ENCODE measurements at regions not wholly inside any gene's neighbourhood (a gene's known extent, or its start where the extent isn't known, plus 50 kb on each side); places are given as distances from the start of the nearest gene placed in this dataset.
A peak's percentile ranks its signal among the peaks of the same experiment; 100 is the strongest.

DNA sequence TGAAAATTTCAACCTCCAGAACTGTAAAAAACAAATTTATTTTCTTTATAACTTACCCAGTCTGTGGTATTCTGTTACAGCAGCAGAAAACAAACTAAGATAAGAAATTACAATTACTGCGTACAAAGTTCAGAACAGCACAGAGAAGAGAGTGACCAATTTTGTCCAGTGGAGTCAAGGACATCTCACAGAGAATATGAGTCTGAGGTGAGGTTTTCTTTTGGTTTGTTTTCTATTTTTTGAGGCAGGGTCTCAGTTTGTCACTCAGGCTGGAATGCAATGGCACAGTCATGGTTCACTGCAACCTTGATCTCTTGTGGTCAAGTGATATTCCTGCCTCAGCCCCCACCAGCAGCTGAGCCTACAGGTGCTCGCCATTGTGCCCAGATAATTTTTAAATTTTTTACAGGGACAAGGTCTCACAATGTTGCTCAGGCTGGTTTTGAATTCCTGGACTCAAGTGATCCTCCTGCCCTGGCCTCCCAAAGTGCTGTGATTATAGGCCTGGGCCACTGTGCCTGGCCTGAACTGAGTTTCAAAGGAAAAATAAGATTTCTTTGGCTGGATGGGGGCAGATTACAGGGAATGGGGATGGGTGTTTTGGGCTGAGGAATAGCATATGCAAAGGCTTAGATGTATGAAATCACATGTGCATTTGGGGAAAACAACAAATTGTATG lies 201.1 kb upstream of the USP24 start:
- no peak for DNase-seq (ENCODE audit: low spot score)

DNA sequence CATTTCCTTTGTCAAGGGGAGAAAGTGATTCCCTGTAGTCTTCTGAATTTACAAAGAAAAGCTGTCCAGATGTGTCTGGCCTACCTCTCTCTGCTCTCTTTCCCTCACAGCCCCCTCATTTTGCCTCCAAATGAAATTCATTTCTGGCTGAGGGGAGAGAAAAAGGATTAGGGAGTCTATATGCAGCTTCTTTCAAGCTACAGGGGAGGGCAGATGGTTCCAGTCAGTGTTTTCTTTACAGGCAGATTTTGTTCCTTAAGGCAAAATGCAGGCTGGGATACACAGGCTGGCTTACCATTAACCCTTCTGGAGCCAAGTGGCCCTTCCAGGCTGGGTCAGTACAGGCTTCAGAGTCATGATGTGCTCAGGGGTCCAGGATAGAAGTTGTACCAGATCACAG lies 198.1 kb upstream of the USP24 start:
- no peak for DNase-seq (ENCODE audit: low spot score)

DNA sequence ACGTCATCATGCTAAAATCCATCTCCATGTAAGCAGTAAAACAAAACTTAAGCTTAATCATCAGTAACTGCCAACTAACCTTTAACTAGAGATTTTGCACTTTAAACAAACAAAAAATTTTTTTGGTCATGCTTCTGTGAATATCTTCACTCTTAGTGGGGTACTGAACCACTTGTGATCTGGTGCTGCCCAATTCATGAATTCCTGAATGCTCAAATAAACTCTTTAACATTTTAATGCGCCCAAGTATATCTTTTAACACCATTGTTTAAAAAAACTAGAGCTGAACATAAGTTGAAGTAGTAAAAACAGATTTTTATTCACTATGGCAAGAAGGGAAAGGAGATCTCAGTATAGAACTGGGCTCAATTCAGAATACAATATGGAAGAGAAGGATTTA lies 196.9 kb upstream of the USP24 start:
- no peak for DNase-seq (ENCODE audit: low spot score)

DNA sequence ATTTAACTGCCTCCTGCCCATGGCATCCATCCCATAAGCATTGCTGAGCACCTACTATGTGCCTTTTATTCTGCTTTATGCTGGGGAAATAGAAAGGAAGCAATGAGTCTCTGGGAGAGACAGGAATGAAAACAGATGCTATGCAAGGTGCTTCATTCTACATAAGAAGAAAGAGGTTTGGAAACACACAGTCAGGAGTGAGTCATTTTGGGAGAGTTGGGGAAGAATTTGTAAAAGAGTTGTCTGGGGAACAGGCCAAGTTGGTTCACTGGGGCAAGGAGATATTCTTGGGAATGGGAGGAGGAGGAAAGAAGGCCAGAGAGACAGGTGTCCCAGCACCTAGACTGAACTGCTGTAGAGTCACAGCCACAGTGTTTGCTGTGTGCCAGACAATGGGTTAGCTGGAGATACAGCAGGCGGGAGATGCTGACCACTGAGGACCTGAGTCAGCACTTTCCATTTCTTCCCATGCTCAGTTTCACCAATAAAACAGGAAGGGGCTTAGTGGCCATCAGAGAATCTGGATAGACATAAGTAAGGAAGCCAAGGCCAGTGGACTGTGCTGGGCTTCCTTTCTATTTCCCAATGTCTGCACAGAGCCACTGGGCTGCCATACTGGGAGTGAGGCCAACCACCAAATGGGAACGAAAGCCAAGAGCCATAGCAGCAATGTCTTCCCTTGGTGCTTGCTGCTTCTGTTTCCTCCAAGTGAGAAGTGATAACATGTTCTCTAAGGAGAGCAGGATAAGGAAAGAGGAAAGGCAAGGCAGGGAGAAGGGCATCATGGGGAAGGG lies 187.7 kb upstream of the USP24 start:
- no peak for DNase-seq (ENCODE audit: low spot score)

DNA sequence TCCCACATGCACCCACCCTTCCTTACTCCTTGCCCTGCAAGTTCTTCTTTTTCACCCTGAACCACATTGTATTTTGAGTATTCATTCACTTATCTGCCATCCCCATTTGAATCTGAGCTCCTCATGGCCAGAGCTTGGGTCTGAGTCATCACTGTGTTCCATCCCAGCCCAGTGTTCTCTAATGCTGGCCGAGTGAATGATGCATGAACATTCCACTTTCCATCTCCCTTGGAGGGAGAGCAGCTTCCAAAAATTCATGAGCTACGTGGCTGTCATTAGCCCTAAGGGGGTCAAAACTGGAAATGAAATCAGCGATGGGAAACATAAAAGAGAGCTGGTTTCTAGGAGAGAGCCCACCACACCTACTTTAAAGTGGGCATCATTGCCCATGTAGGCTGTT lies 187.0 kb upstream of the USP24 start:
- DNase-seq (ENCODE audit: low spot score), result no peak

DNA sequence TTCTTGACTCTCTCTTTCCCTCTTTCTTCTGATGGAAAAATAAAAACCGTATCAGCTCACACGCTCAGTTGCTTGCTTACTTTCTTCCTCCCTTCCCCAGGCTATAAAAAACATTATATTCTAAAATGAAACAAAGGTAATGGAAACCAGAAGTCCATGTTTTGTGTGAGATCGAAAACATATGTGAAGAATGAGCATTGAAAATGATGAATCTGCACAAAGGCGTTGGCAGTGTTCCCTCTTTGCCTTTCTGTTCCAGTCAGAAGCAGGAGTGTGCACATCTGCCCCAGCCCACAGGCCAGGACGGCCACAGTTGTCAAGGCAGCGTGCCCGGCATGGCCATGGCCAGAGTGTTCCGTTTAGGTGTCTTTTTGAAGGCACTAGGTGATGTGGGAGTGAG lies 185.3 kb upstream of the USP24 start:
- no peak for DNase-seq (ENCODE audit: low spot score)

DNA sequence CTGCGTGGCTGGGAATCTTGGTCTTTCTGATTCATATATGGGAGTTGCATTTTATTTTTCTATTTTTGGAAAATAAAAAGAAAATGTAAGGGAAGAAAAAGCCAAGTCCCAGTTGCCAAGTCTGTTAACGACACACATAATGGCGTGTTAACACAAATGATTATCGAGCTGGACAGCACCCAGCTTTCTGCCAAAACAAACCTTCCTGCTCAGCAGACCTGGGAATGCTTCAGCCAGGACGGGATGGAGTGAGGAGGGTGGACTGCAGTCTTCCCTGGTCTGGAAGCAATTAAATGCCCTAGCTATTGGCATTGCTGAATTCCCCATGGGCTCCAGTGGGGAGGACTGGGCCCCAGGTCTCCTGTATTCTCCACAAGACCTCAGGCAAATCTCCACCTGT lies 184.2 kb upstream of the USP24 start:
- DNase-seq (ENCODE audit: low spot score), result no peak

DNA sequence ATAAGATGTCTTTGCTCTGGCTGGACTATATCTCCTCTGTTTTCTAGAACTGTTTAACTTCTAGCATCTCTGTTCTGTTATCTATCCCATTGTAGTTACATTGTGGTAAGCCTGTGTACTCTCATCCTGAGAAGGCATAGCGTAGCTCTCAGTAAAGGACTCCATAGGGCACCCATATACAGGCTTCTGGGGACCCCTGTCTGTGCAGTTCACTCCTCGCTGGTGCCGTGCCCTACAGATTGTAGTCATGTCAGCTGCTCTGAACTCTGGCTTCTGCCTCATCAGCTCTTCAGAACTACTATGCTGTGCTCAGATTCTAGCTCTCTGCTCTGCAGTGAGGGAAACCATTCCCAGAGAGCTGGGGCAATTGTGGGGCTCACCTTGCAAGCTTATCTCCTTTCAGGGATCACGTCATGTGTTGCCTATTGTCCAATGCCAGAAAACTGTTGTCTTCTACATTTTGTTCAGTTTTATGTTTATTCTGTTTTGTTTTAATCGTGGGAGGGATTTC lies 181.3 kb upstream of the USP24 start:
- no peak for DNase-seq (ENCODE audit: low spot score)

DNA sequence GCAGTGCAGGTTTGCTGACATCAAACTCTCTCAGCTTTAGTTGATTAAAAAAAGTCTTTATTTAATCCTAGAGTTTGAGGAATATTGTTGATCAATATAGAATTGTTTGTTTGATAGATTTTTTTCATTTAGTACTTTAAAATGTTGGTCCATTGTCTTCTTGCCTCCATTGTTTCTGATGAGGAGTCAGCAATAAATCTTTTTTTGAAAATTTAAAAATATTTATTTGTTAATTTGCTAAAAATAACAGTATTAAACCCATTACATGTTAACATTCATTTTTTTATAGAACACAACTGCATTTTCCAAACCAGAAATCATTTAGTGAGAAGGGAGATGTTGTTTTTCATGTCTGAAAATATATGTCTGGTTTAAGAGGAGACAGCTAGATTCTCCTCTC lies 173.8 kb upstream of the USP24 start:
- no peak for DNase-seq (ENCODE audit: low spot score)

DNA sequence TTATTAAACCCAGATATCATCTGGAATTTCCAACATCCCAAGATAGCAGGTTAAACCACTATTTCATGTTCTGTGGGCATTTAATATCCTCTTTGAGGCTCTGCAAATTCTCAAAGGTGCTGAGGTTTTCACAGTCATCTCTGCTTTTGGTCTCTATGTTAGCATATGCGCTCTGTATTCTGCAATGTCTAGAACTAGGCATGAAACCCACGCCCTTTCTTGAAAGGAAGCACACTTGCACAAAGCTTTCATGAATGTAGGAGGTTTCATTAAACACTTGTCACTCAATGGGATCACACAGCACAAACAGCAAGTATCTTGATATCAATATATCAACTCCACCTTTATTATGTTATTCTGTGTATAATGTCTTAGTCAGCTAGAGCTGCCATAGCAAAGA lies 172.0 kb upstream of the USP24 start:
- DNase-seq (ENCODE audit: low spot score), result no peak

DNA sequence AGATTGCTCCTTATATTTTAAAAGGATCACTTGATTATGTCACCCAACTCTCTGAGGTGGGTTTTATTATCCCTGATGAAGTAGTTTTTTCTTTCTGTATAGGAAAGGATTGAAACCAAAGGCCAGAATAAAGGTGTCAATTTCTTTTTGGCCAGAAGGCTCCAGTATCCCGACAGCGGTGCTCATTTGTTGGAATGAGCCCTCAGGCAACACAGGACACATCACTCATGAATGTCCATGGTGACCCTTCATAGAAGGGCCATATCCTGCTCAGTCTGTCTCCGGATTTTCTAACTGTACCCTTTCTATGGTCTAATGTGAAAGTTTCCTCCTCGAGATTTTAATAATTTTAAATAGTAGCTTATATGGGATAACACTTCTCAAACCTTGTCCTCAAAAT lies 171.3 kb upstream of the USP24 start:
- no peak for DNase-seq (ENCODE audit: low spot score)

DNA sequence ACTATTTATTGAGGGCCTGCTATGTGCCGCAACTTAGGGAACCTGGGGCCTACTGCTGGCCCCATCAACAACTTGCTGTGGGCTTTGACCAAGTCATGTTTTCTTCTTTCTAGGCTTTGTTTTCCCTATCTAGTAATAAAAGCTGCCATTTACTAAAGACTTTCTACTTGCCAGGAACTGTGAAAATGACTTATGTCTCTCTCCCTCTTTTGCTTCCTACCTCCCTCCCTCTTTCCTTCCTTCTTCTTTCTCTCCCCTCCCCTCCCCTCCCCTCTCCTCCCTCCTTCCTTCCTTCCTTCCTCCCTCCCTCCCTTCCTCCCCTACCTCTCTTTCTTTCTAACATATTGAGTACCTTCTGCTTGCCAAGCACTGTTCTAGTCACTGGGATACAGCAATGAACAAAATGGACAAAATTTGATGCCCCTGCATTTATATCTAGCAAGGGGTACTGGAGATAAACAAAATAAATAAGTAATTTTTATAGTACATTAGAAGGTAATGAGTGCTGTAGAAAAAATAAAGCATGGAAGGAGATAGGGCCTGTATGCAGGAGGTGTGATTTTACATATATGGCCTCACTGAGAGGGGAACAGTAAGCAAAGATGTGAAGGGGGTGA lies 170.3 kb upstream of the USP24 start:
- DNase-seq (ENCODE audit: low spot score), result no peak

DNA sequence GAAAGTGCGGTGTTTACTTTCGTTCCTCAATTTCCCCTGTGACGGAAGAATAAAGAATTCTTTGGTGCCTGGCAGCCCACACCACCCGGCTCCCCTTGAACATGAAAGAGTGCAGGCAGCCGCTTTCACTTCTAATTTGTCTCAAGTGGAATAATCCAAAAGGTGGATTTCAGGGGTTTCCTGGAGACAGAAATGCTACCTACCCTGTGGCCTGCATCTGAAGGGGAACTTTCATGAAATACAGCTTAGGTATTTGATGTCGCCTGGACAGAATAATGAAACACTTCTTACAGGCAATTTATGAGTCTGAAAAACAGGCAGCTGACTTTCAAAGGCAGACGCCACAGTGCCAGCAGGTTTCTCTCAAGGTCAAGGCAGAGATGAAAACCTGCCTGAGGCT lies 169.5 kb upstream of the USP24 start:
- DNase-seq (ENCODE audit: low spot score), result no peak

DNA sequence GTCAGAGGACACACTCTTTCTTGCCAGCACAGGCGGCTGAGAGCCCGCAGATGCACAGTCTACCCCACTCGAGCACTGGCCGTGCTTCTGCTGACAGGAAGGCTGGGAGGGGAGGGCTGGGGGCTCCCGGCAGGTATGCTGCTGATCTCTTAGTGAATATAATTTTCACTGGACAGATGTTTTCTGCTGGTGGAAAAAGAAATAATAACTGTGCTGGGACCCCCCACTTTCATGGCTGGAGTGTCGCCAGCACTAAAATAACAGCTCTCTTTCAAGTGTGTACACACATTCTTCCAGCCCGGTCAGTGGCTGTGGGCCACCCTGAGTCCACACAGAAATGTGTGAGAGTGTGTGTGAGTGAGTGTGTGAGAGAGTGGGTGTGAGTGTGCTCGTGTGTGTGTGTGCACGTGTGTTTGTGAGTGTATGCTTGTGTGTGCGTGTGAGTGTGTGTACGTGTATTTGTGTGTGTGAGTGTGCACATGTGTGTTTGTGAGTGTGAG lies 167.7 kb upstream of the USP24 start:
- no peak for DNase-seq (ENCODE audit: low spot score)

DNA sequence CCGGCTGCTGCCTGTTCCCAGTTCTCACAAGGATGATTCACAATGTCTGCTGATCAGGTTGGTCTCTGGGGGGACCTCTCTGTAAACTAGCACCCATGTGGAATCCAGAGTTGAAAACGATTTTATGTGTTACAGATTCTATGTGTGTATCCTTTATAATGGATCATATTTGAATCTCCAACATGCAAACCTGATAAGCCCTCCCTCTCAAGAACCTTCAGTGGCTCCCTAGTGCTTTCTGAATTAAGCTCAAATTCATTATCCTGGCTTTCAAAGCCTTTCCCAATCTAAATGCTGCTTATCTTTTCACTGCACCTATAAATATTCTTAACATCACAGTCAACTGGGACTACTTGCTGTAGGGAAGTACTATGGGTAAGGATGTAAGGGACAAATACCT lies 166.8 kb upstream of the USP24 start:
- DNase-seq (ENCODE audit: low spot score), result no peak

DNA sequence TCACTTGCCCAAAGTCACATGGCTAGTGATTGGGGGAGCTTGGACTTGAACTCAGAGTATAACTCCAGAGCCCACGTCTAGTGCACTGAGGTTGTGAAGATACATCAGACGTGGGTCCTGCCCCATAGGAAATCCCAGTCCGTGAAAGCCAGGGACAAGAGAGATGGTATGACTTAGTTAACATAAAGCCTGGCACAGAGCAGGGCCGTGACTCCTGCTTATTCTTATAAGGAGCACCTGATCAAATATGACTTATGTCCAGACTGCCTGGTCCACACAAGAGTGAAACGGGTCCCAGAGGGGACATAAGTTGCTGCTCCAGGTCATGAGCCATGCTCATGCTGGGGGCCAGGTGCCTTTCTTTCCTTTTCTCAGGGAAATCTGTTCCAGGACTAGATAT lies 166.3 kb upstream of the USP24 start:
- no peak for DNase-seq (ENCODE audit: low spot score)

DNA sequence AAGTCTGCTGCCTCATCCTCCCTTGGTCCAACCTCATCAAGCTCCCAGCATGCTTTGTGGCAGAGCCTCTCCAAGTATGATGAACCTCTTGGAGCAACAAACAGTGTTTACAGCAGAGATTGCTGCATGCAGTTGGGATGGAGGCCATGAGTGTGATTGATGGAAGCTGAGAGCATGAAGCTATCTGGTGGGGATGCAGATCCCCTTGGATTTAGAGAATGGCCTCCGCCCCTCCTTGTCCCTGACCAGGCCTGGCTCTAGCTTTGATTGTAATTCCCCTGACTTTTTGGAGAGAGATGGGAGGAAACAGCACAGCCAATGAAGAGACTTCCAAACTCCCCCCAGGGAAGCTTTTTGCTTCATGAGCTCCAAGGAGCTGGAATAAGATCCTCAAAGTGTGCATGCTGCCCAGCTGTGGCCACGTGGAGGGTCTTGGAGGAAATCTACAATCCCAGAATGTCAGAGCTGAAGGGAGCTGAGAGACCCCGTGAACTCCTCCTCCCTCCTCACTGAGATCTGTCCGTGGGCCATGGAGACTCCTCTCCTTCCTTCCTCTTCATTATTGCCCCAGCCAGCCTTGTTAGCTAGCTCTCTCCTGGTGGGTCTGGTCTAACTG lies 165.3 kb upstream of the USP24 start:
- DNase-seq (ENCODE audit: low spot score), result no peak

DNA sequence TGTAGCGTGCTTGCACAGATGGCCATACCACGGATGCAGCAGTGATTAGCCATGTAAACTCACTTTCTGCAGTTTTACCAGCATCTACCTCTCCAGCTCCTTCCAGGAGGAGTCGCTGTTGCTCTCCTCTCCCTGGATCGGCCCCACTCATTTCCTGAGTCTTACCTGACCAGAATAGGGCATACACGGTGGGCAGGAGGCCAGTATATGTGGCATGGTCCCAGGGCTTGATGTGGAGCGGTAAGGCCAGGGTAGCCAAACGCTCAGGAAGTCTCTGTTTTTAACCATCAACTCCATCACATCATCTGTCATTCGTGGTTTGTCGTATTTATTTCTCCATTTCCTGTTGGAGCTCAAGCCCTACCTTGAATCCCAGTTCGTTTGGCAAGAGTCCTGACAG lies 163.4 kb upstream of the USP24 start:
- peak; percentile 12 for DNase-seq (ENCODE audit: low spot score)

DNA sequence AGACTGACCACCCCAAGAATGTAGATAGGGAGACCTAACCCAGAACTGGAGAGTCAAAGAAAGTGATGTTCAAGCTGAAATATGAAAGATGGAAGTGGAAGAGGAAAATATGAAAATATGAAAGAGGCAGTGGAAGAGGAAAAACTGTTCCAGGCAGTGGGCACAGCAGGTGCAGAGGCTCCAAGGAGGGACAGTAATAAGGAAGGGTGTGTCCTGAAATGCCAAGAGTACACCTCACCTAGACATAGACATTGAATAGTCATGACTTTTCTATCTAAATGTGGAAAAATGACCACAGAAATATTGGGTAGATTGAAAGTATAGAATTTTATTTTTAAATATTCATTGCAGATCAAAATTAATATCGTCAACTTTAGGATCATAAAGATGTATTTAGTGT lies 161.7 kb upstream of the USP24 start:
- no peak for DNase-seq (ENCODE audit: low spot score)

DNA sequence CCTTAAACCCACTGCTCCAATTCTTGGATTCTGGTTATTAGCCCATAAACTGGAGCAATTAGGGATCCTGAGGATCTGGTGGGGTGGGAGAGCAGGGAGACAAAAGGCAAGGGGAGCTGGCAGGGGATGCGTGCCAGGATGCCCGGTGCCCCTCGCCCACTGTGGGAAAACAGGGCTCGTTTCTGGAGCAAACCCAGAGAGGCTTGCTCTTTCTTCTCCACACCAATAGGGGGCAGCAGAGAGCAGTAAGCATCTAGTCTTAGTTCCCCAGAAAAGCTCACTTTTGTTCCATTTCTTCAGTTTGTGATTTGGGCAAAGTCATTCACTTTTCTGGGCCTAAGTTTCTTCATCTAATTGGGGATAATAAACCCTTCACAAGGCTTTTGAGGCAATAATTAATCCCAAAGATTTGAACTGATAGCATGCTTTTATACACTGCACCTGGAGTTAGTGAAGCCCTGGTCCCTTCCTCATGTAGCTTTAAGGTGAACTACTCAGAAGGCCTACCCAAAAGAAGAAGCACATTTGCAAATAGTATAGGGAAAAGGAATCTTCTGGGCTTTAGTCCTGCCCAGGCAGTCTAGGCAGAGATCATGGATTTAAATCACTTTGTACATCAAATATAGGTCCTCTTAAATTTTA lies 160.6 kb upstream of the USP24 start:
- peak; percentile 41 for DNase-seq (ENCODE audit: low spot score)

DNA sequence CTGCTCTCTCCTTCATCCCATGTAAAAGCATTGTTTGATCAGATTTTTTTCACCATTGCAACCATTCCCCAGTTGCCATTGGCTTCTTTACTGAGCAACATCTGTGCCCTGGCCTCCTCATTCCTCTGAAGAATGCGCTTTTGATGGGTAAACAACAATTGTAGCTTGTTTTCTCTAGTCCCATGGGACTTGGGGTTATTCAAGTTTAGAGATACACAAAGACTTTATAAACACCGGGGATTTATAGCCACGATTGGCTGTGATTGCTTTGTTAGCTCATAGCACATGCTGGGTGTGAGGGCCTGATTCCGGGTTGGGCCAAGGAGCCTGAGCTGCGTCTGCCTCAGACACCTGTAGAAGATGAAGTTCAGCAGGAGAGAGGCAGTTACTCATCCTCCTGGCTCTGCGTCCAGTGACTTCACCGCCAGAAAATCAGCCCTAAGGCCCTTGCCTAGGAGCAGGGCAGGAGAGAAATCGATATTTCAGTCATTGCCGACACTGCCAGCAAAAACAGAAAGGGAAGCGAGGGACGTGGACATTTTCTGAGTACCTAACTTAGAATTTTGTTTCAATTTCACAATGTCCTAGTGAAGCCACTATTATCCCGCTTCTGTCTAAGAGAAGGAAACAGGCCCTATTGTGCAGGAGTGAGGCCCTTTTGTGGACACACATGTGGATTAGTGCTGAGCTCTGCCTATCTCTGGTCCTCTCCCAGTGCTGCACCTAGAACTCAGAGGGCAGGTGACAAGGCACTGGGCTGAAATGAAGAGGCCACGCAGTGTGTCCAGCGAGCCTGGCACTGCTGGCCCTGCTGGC lies 159.8 kb upstream of the USP24 start:
- no peak for DNase-seq (ENCODE audit: low spot score)
